ENCODE measurements at regions not wholly inside any gene's neighbourhood (a gene's known extent, or its start where the extent isn't known, plus 50 kb on each side); places are given as distances from the start of the nearest gene placed in this dataset.

GRCh38 chr6:156313037-156313436 is 464.1 kb upstream of the ARID1B start:
- no peak for TF ChIP-seq CTCF (IDR thresholded peaks at IDR 0.05)
- no peak for TF ChIP-seq POLR2A (IDR thresholded peaks at IDR 0.05)

Data from body of pancreas (tissue), 4 donors.